HepG2 (cell line): ENCODE measurements at regions not wholly inside any gene's neighbourhood (a gene's known extent, or its start where the extent isn't known, plus 50 kb on each side); places are given as distances from the start of the nearest gene placed in this dataset.

Experiments
- PHF5A ChIP-seq: IDR thresholded peaks from one replicate; pipeline ENCODE4 v1.6.1; 2018; ENCODE audit warnings: low read depth, missing genetic modification reagents; ENCODE audit not compliant: unreplicated experiment
- TF ChIP-seq, protein P1 (sequence below): sonication (generic); formaldehyde crosslinking; conservative IDR thresholded peaks from 2 replicates; pipeline ENCODE4 v1.4.0; 2020; ENCODE audit warnings: mild to moderate bottlenecking, missing genetic modification reagents, moderate library complexity

DNA sequence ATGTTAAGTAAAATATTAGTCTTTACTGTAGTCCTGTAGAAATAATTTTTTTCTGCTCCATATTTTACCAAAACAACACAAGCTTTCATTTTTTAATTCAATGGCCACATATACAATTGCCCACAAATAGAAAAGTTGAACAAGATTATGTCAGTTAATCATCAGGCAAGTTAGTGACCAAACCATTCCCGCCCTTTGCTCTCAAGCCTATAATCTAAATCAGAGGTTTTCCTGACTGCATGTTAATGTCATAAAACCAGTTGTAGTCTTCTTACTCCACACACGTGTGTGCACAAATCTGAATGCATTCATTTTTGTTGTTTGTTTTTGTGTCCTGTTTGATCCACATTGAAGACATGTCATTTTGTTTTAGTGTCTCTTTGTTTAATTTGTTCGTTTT lies 1357.7 kb upstream of the GJE1 start:
- no peak for TF ChIP-seq PHF5A (CRISPR knock-in tag)
- TF ChIP-seq, protein P1, sequence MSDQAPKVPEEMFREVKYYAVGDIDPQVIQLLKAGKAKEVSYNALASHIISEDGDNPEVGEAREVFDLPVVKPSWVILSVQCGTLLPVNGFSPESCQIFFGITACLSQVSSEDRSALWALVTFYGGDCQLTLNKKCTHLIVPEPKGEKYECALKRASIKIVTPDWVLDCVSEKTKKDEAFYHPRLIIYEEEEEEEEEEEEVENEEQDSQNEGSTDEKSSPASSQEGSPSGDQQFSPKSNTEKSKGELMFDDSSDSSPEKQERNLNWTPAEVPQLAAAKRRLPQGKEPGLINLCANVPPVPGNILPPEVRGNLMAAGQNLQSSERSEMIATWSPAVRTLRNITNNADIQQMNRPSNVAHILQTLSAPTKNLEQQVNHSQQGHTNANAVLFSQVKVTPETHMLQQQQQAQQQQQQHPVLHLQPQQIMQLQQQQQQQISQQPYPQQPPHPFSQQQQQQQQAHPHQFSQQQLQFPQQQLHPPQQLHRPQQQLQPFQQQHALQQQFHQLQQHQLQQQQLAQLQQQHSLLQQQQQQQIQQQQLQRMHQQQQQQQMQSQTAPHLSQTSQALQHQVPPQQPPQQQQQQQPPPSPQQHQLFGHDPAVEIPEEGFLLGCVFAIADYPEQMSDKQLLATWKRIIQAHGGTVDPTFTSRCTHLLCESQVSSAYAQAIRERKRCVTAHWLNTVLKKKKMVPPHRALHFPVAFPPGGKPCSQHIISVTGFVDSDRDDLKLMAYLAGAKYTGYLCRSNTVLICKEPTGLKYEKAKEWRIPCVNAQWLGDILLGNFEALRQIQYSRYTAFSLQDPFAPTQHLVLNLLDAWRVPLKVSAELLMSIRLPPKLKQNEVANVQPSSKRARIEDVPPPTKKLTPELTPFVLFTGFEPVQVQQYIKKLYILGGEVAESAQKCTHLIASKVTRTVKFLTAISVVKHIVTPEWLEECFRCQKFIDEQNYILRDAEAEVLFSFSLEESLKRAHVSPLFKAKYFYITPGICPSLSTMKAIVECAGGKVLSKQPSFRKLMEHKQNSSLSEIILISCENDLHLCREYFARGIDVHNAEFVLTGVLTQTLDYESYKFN (CRISPR knock-in tag), result no peak
